WTC11 (cell line): ENCODE measurements at regions not wholly inside any gene's neighbourhood (a gene's known extent, or its start where the extent isn't known, plus 50 kb on each side); places are given as distances from the start of the nearest gene placed in this dataset.

Experiments
- ATAC-seq: fragments of 200-7000 bp; cut with Tn5 transposase; 2 replicates; pipeline ENCODE4 v1.10.0; 2021; ENCODE audit warnings: mild to moderate bottlenecking, moderate library complexity
- CTCF ChIA-PET: fragments of 300-600 bp; sonication (Branson Sonifier 250); formaldehyde crosslinking; loops from one replicate; lab custom pipeline; 2021; ENCODE audit warnings: antibody characterized with exemption; lab: Charles Lee
- POLR2A ChIA-PET: fragments of 350-600 bp; sonication (Branson Sonifier 250); formaldehyde crosslinking; loops from one replicate; lab custom pipeline; 2021; ENCODE audit warnings: antibody characterized with exemption; lab: Charles Lee
- DNase-seq: peaks from one replicate; pipeline ENCODE4 v3.0.0; 2021; ENCODE audit warnings: low spot score
- H3K27ac Mint-ChIP-seq: 2 replicates; pipeline ENCODE4 v1.8.0; 2021; ENCODE audit warnings: mixed read lengths
- H3K27me3 Mint-ChIP-seq: 2 replicates; pipeline ENCODE4 v1.8.0; 2021; ENCODE audit warnings: low read depth, mild to moderate bottlenecking, moderate library complexity, mixed read lengths
- H3K36me3 Mint-ChIP-seq: 2 replicates; pipeline ENCODE4 v1.8.0; 2021; ENCODE audit warnings: mixed read lengths
- H3K4me1 Mint-ChIP-seq: 2 replicates; pipeline ENCODE4 v1.8.0; 2022; ENCODE audit warnings: mixed read lengths
- H3K4me3 Mint-ChIP-seq: 2 replicates; pipeline ENCODE4 v1.8.0; 2021; ENCODE audit warnings: mild to moderate bottlenecking, moderate library complexity, mixed read lengths
- H3K9me3 Mint-ChIP-seq: 2 replicates; pipeline ENCODE4 v1.8.0; 2021; ENCODE audit warnings: mixed read lengths
- ATF2 ChIP-seq: sonication (generic); formaldehyde crosslinking; IDR thresholded peaks from 2 replicates; pipeline ENCODE4 v1.8.1; 2022; ENCODE audit warnings: low read depth, missing genetic modification reagents, borderline replicate concordance
- CREM ChIP-seq: sonication (generic); formaldehyde crosslinking; IDR thresholded peaks from 2 replicates; pipeline ENCODE4 v1.8.1; 2022; ENCODE audit warnings: mild to moderate bottlenecking, missing genetic modification reagents, moderate library complexity
- ETV6 ChIP-seq: sonication (generic); formaldehyde crosslinking; IDR thresholded peaks from 2 replicates; pipeline ENCODE4 v1.8.1; 2022; ENCODE audit warnings: mild to moderate bottlenecking, missing genetic modification reagents
- JUN ChIP-seq: sonication (generic); formaldehyde crosslinking; IDR thresholded peaks from 2 replicates; pipeline ENCODE4 v1.8.0; 2023; ENCODE audit warnings: mild to moderate bottlenecking, missing genetic modification reagents
- NR1H2 ChIP-seq: sonication (generic); formaldehyde crosslinking; IDR thresholded peaks from 2 replicates; pipeline ENCODE4 v1.9.0; 2021; ENCODE audit warnings: mild to moderate bottlenecking, moderate library complexity, missing genetic modification reagents
- NR2C2 ChIP-seq: sonication (generic); formaldehyde crosslinking; IDR thresholded peaks from 2 replicates; pipeline ENCODE4 v1.8.0; 2022; ENCODE audit warnings: mild to moderate bottlenecking, missing genetic modification reagents
- PRDM15 ChIP-seq: sonication (generic); formaldehyde crosslinking; IDR thresholded peaks from 2 replicates; pipeline ENCODE4 v1.8.0; 2022; ENCODE audit warnings: missing genetic modification reagents
- SP1 ChIP-seq: sonication (generic); formaldehyde crosslinking; conservative IDR thresholded peaks from 2 replicates; pipeline ENCODE4 v1.8.1; 2022; ENCODE audit warnings: missing genetic modification reagents
- STAT6 ChIP-seq: sonication (generic); formaldehyde crosslinking; conservative IDR thresholded peaks from 2 replicates; pipeline ENCODE4 v1.8.1; 2023; ENCODE audit warnings: mild to moderate bottlenecking, low read depth, missing genetic modification reagents, moderate library complexity
- TEAD4 ChIP-seq: sonication (generic); formaldehyde crosslinking; IDR thresholded peaks from 2 replicates; pipeline ENCODE4 v1.8.0; 2022; ENCODE audit warnings: mild to moderate bottlenecking, missing genetic modification reagents
- TF ChIP-seq, protein P1 (sequence below): sonication (generic); formaldehyde crosslinking; IDR thresholded peaks from 2 replicates; pipeline ENCODE4 v1.8.1; 2022; ENCODE audit warnings: missing genetic modification reagents, borderline replicate concordance
- TF ChIP-seq, protein P2 (sequence below): fragments of 250-450 bp; sonication (Bioruptor Pico); IDR thresholded peaks from 2 replicates; pipeline ENCODE4 v1.9.0; 2021; ENCODE audit warnings: mild to moderate bottlenecking
- TF ChIP-seq, protein P3 (sequence below): sonication (generic); formaldehyde crosslinking; IDR thresholded peaks from 2 replicates; pipeline ENCODE4 v1.8.0; 2022; ENCODE audit warnings: mild to moderate bottlenecking, missing genetic modification reagents

DNA sequence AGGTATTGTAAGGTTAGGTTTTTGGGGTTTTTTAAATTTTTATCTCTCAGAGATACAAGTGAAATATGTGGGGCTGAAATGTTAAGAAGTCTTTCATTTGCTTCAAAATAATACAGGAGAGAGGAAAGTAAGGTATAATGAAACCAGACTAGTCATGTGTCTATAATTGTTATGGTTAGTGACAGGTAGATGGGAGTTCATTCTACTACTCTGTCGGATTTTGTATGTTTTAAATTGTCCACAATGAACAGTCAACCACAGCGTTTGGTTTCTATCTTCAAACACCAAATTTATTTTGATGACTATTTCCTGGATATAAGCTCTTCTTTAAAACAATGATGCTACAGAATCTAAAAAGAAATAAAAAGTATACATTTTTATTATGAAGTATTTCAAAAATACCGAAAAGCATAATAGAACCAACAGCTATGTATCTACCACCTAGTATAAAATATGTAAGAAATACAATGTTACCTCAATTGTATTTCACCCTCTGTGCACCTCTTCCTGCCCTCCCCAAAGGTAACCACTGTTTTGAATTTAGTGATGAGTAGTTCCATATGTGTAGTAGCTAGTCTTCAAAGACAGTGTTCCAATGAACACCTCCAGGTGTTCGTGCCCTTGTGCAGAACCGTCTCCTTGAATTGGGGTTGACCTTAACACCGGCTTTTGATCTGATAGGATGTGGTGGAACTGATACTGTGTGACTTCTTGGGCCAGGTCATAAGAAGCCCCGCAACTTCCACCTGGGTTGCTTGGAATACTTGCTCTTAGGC, 74.8 kb upstream of the CDK1 start (continued):
- TF ChIP-seq PRDM15 (CRISPR knock-in tag) = no peak
- TF ChIP-seq NR2C2 = no peak
- TF ChIP-seq SP1 (CRISPR knock-in tag) = no peak
- TF ChIP-seq TEAD4 (CRISPR knock-in tag) = no peak
- TF ChIP-seq STAT6 (CRISPR knock-in tag) = no peak
- no peak for TF ChIP-seq JUN

GRCh38 chr10:60687679-60688078, 90.6 kb upstream of the CDK1 start:
- ATAC-seq = no peak
- Mint-ChIP-seq H3K36me3 (peaks cover 20% of the 10 kb centered on the region), H3K9me3 (peaks cover 28% of the 10 kb centered on the region), H3K4me3 (no peak overlapping the region), H3K4me1 (no peaks in the 10 kb centered on the region), H3K27ac (no peak overlapping the region), H3K27me3 (no peaks in the 10 kb centered on the region)
- POLR2A ChIA-PET = no interaction called here
- TF ChIP-seq, protein P1, sequence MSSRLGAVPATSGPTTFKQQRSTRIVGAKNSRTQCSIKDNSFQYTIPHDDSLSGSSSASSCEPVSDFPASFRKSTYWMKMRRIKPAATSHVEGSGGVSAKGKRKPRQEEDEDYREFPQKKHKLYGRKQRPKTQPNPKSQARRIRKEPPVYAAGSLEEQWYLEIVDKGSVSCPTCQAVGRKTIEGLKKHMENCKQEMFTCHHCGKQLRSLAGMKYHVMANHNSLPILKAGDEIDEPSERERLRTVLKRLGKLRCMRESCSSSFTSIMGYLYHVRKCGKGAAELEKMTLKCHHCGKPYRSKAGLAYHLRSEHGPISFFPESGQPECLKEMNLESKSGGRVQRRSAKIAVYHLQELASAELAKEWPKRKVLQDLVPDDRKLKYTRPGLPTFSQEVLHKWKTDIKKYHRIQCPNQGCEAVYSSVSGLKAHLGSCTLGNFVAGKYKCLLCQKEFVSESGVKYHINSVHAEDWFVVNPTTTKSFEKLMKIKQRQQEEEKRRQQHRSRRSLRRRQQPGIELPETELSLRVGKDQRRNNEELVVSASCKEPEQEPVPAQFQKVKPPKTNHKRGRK = no peak
- no peak for DNase-seq
- CTCF ChIA-PET = no interaction called here

DNA sequence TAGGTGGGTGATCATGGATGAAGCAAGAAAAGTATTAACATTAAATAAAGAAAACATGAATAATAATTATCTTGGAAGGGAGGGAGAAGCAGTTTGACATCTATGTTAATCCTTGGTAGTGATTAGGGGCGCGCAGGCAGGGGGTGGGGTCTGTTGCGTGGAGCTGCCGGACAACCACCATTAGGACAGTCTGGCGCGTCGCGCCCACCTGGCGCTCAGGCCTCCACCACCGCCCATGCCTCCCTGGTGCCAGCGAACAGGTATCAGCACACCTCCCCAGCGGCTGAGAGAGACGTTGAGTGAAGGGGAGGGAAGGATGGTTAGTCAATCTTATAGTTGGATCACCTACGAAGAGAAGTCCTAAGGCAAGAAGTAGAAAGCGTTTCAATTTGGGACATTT, 94.2 kb upstream of the CDK1 start:
- H3K27me3 Mint-ChIP-seq = no peaks in the 10 kb centered on the region
- POLR2A ChIA-PET = no interaction called here
- DNase-seq = no peak
- no peak for ATAC-seq
- peaks cover 11% of the 10 kb centered on the region for H3K36me3 Mint-ChIP-seq
- peaks cover 9% of the 10 kb centered on the region for H3K4me1 Mint-ChIP-seq
- no peak overlapping the region for H3K27ac Mint-ChIP-seq
- peaks cover 18% of the 10 kb centered on the region for H3K9me3 Mint-ChIP-seq
- CTCF ChIA-PET = no interaction called here
- TF ChIP-seq CREM = no peak
- TF ChIP-seq NR1H2 (CRISPR knock-in tag) = no peak
- TF ChIP-seq, protein P2, sequence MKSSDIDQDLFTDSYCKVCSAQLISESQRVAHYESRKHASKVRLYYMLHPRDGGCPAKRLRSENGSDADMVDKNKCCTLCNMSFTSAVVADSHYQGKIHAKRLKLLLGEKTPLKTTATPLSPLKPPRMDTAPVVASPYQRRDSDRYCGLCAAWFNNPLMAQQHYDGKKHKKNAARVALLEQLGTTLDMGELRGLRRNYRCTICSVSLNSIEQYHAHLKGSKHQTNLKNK (CRISPR knock-in tag) = no peak
- no peak for TF ChIP-seq ETV6
- TF ChIP-seq, protein P3, sequence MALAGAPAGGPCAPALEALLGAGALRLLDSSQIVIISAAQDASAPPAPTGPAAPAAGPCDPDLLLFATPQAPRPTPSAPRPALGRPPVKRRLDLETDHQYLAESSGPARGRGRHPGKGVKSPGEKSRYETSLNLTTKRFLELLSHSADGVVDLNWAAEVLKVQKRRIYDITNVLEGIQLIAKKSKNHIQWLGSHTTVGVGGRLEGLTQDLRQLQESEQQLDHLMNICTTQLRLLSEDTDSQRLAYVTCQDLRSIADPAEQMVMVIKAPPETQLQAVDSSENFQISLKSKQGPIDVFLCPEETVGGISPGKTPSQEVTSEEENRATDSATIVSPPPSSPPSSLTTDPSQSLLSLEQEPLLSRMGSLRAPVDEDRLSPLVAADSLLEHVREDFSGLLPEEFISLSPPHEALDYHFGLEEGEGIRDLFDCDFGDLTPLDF (CRISPR knock-in tag) = no peak
- TF ChIP-seq ATF2 = no peak
- no peak overlapping the region for H3K4me3 Mint-ChIP-seq
